OCI-LY1 (cell line): ENCODE measurements at regions not wholly inside any gene's neighbourhood (a gene's known extent, or its start where the extent isn't known, plus 50 kb on each side); places are given as distances from the start of the nearest gene placed in this dataset.

Experiments
- H2AFZ ChIP-seq: fragments of 200-600 bp; sonication (generic), shearing (Covaris generic); 2 replicates; pipeline ENCODE4 v1.6.0; 2014; ENCODE audit warnings: antibody characterized with exemption, mild to moderate bottlenecking, low read length
- H3F3A ChIP-seq: fragments of 200-600 bp; sonication (generic), shearing (Covaris generic); 2 replicates; pipeline ENCODE4 v1.6.0; 2014; ENCODE audit warnings: mild to moderate bottlenecking, antibody characterized with exemption, low read length, moderate library complexity; ENCODE audit not compliant: insufficient read depth
- H3K27ac ChIP-seq: fragments of 200-600 bp; sonication (generic); 2 replicates; pipeline ENCODE4 v1.5.1; 2014; ENCODE audit warnings: low read length, mixed run types, mild to moderate bottlenecking, low read depth; ENCODE audit not compliant: poor library complexity, severe bottlenecking
- H3K27me3 ChIP-seq: fragments of 200-600 bp; sonication (generic); 2 replicates; pipeline ENCODE4 v1.6.0; 2014; ENCODE audit warnings: antibody characterized with exemption, mild to moderate bottlenecking, low read length, moderate library complexity; ENCODE audit not compliant: insufficient read depth
- H3K36me3 ChIP-seq: fragments of 200-600 bp; sonication (generic); 2 replicates; pipeline ENCODE4 v1.6.1; 2014; ENCODE audit warnings: mild to moderate bottlenecking, antibody characterized with exemption, low read length, moderate library complexity, mixed read lengths; ENCODE audit not compliant: insufficient read depth
- H3K4me1 ChIP-seq: fragments of 200-600 bp; sonication (generic); 2 replicates; pipeline ENCODE4 v1.5.1; 2014; ENCODE audit warnings: mild to moderate bottlenecking, low read length, moderate library complexity; ENCODE audit not compliant: insufficient read depth, severe bottlenecking
- H3K4me2 ChIP-seq: fragments of 200-600 bp; sonication (generic), shearing (Covaris generic); 2 replicates; pipeline ENCODE4 v1.6.1; 2014; ENCODE audit warnings: low read length
- H3K4me3 ChIP-seq: fragments of 200-600 bp; sonication (generic); 2 replicates; pipeline ENCODE4 v1.5.1; 2014; ENCODE audit warnings: low read length, low read depth, mild to moderate bottlenecking, mixed read lengths; ENCODE audit not compliant: poor library complexity, severe bottlenecking
- H3K79me2 ChIP-seq: fragments of 200-600 bp; shearing (Covaris generic); 2 replicates; pipeline ENCODE4 v1.6.1; 2016; ENCODE audit warnings: mixed run types, low read length, mixed read lengths; ENCODE audit not compliant: insufficient read depth
- H3K9ac ChIP-seq: fragments of 200-600 bp; sonication (generic), shearing (Covaris generic); 2 replicates; pipeline ENCODE4 v1.6.1; 2014; ENCODE audit warnings: mild to moderate bottlenecking, low read length, mixed read lengths
- H3K9me2 ChIP-seq: fragments of 200-600 bp; sonication (generic), shearing (Covaris generic); 2 replicates; pipeline ENCODE4 v1.6.1; 2014; ENCODE audit warnings: low read depth, mild to moderate bottlenecking, low read length, mixed read lengths
- H3K9me3 ChIP-seq: fragments of 200-600 bp; shearing (Covaris generic); 2 replicates; pipeline ENCODE4 v1.6.1; 2014; ENCODE audit warnings: low read length, mixed read lengths
- H4K20me1 ChIP-seq: fragments of 200-600 bp; sonication (generic), shearing (Covaris generic); 2 replicates; pipeline ENCODE4 v1.6.0; 2016; ENCODE audit warnings: mild to moderate bottlenecking, low read length; ENCODE audit not compliant: insufficient read depth
- CTCF ChIP-seq: fragments of 200-600 bp; sonication (generic), shearing (Covaris generic); IDR thresholded peaks from 2 replicates; pipeline ENCODE4 v1.5.1; 2017; ENCODE audit warnings: mild to moderate bottlenecking, antibody characterized with exemption, low read length, moderate library complexity, mixed read lengths
- EZH2 ChIP-seq: fragments of 200-600 bp; sonication (generic), shearing (Covaris generic); IDR thresholded peaks from 2 replicates; pipeline ENCODE4 v1.8.0; 2017; ENCODE audit warnings: borderline replicate concordance, mixed run types, mild to moderate bottlenecking, antibody characterized with exemption, low read length, moderate library complexity, mixed read lengths

GRCh38 chr13:111467111-111467890 lies 146.9 kb downstream of the TEX29 start:
- Histone ChIP-seq H3K9me2 (no peaks in the 10 kb centered on the region), H3K4me3 (no peak overlapping the region), H3F3A (no peaks in the 10 kb centered on the region), H3K27me3 (no peaks in the 10 kb centered on the region), H3K79me2 (no peaks in the 10 kb centered on the region), H3K36me3 (no peaks in the 10 kb centered on the region), H4K20me1 (no peaks in the 10 kb centered on the region), H3K9ac (no peak overlapping the region), H3K4me1 (no peaks in the 10 kb centered on the region), H3K9me3 (no peaks in the 10 kb centered on the region), H2AFZ (no peak overlapping the region), H3K4me2 (no peak overlapping the region), H3K27ac (no peak overlapping the region)
- TF ChIP-seq EZH2, result no peak
- no peak for TF ChIP-seq CTCF

- TF ChIP-seq EZH2 (no peak), CTCF (no peak)
- H3F3A ChIP-seq, result no peaks in the 10 kb centered on the region
- H2AFZ ChIP-seq, result no peak overlapping the region
- H3K27me3 ChIP-seq, result no peaks in the 10 kb centered on the region
- no peaks in the 10 kb centered on the region for H3K36me3 ChIP-seq
- H3K4me3 ChIP-seq, result no peak overlapping the region
- H3K9ac ChIP-seq, result no peak overlapping the region
- no peak overlapping the region for H3K4me2 ChIP-seq
- H3K27ac ChIP-seq, result no peak overlapping the region
- no peaks in the 10 kb centered on the region for H3K79me2 ChIP-seq
- H3K9me2 ChIP-seq, result no peaks in the 10 kb centered on the region
- no peaks in the 10 kb centered on the region for H3K9me3 ChIP-seq
- H4K20me1 ChIP-seq, result no peaks in the 10 kb centered on the region
- H3K4me1 ChIP-seq, result no peaks in the 10 kb centered on the region
Observed at GRCh38 chr13:111468037-111468959, 147.9 kb downstream of the TEX29 start.

- no peaks in the 10 kb centered on the region for H4K20me1 ChIP-seq
- H3K4me3 ChIP-seq, result no peak overlapping the region
- H3K27me3 ChIP-seq, result no peaks in the 10 kb centered on the region
- H3K4me2 ChIP-seq, result no peak overlapping the region
- no peak overlapping the region for H2AFZ ChIP-seq
- no peaks in the 10 kb centered on the region for H3K9me2 ChIP-seq
- H3K4me1 ChIP-seq, result no peaks in the 10 kb centered on the region
- no peak overlapping the region for H3K27ac ChIP-seq
- H3K79me2 ChIP-seq, result no peaks in the 10 kb centered on the region
- H3K9ac ChIP-seq, result no peak overlapping the region
- H3K9me3 ChIP-seq, result no peaks in the 10 kb centered on the region
- no peaks in the 10 kb centered on the region for H3F3A ChIP-seq
- H3K36me3 ChIP-seq, result no peaks in the 10 kb centered on the region
- no peak for TF ChIP-seq CTCF
- TF ChIP-seq EZH2, result no peak
Observed at GRCh38 chr13:111469450-111469849, 149.0 kb downstream of the TEX29 start.
